ENCODE measurements at regions not wholly inside any gene's neighbourhood (a gene's known extent, or its start where the extent isn't known, plus 50 kb on each side); places are given as distances from the start of the nearest gene placed in this dataset.

DNA sequence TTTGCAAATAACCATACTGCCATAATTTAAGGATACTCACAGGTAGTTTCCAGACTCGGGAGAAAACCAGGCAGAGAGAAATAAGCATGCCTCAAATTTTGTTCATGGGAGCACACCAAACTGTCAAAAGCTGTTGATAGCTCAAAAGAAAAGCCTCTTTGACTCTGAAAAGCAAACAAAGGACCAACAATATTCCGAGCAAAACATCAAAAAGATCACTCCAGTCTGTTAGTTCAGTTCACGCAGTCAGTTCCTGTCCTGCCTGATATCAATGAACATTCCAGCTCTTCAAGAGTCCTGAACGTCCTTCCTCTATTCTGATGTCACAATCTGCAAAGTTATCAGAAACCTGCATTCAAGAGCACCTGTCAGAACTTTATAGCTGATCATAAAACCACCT is 78.7 kb downstream of the RRM2 start:
- no peak for DNase-seq (ENCODE audit: low spot score in 2 of 2)
- Histone ChIP-seq H3K36me3 (no peaks in the 10 kb centered on the region), H3K27ac (no peak overlapping the region), H3K4me3 (no peak overlapping the region), H3K27me3 (no peaks in the 10 kb centered on the region), H3K9me3 (peaks cover 0 to 8% (median 0%) of the 10 kb centered on the region in 4 donors), H3K4me1 (peaks cover 0 to 5% (median 0%) of the 10 kb centered on the region in 4 donors)
- no peak for TF ChIP-seq EP300 (IDR thresholded peaks at IDR 0.05)
- no peak for TF ChIP-seq POLR2A (IDR thresholded peaks at IDR 0.05)
- TF ChIP-seq, protein P1, sequence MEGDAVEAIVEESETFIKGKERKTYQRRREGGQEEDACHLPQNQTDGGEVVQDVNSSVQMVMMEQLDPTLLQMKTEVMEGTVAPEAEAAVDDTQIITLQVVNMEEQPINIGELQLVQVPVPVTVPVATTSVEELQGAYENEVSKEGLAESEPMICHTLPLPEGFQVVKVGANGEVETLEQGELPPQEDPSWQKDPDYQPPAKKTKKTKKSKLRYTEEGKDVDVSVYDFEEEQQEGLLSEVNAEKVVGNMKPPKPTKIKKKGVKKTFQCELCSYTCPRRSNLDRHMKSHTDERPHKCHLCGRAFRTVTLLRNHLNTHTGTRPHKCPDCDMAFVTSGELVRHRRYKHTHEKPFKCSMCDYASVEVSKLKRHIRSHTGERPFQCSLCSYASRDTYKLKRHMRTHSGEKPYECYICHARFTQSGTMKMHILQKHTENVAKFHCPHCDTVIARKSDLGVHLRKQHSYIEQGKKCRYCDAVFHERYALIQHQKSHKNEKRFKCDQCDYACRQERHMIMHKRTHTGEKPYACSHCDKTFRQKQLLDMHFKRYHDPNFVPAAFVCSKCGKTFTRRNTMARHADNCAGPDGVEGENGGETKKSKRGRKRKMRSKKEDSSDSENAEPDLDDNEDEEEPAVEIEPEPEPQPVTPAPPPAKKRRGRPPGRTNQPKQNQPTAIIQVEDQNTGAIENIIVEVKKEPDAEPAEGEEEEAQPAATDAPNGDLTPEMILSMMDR (IDR thresholded peaks at IDR 0.05), result no peak
- 54 to 57% methylated on average over 4 of the region's 4 CpGs for WGBS, 2 donors

DNA sequence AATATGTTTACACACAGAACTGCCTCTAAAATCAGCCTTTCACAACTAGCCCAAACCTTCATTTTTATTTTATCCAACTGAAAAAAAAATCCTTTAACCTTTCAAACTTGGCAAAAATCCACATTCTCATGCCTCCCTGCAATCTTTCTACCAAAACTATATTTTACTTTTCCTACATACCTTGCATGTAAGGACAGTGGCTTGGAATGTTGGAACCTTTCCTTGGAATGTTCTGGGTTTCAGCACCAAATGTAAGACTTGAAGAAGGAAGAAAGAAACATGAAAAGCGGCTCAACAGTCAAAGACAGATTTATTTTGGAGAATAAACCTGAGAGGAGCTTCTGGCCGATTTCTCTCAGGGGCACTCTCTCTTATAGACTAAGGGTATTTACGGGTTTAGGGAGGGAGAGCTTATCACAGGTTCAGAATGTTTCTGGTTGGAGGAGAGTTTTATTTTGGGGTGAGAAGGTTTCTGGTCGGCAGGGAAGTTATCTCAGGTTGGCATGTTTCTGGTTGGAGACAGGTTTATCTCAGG is 79.7 kb downstream of the RRM2 start:
- TF ChIP-seq POLR2A (IDR thresholded peaks at IDR 0.05) (no peak), EP300 (IDR thresholded peaks at IDR 0.05) (no peak)
- TF ChIP-seq, protein P1 (IDR thresholded peaks at IDR 0.05), result no peak
- Histone ChIP-seq H3K4me3 (no peak overlapping the region), H3K27ac (no peak overlapping the region), H3K27me3 (no peaks in the 10 kb centered on the region), H3K36me3 (no peaks in the 10 kb centered on the region), H3K9me3 (peaks cover 0 to 8% (median 0%) of the 10 kb centered on the region in 4 donors), H3K4me1 (no peaks in the 10 kb centered on the region)
- DNase-seq (ENCODE audit: low spot score in 2 of 2), result no peak
- WGBS, 2 donors, result 87% methylated on average over 4 of the region's 4 CpGs

DNA sequence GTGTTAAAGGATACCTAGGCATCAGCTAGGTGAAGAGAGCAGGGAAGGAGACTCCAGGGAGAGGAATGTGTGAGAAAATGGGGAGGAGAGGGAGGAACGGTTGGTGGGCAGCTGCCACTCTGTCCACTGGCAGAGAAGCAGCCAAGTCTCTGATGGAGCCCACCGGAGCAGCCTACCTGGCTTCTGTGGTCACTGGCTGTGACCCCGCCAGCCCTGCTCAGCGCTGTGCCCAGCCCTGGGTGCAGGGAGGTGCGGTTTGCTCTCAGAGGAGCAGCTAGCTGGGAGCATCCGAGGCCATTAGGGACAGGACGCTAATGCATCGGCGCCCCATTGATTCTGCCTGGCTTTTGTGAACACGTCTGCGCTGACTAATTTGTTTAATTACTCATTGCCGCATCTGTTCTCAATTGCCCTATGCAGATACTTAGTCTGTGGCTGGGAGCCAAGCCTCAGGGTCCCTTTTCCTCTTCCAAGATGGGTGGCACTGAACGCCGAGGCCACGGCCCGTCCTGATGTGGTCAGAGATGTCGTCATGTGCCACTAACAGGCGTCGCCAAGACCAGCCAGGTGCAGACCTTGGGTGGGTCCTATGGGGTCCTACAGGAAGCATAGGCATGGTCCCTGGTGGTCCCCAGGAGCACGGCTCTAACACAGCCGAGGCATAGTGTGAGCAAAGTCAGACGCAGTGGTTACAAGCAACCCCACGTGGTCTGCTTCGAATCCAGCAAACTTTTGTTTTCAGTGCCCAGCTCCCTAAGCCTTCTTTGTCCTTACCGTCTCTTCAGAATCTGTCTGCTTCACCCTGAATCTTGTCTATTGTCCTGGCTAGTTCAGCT is 82.0 kb downstream of the RRM2 start:
- no peak overlapping the region for H3K4me3 ChIP-seq
- no peak for TF ChIP-seq EP300 (IDR thresholded peaks at IDR 0.05)
- TF ChIP-seq, protein P1 (IDR thresholded peaks at IDR 0.05), result no peak
- TF ChIP-seq POLR2A (IDR thresholded peaks at IDR 0.05), result no peak
- H3K27ac ChIP-seq, result no peak overlapping the region
- 54 to 58% methylated on average over 25 of the region's 25 CpGs for WGBS, 2 donors
- no peaks in the 10 kb centered on the region for H3K36me3 ChIP-seq
- H3K4me1 ChIP-seq, result no peaks in the 10 kb centered on the region
- H3K9me3 ChIP-seq, result no peaks in the 10 kb centered on the region
- DNase-seq (ENCODE audit: low spot score in 2 of 2), result no peak
- peaks cover 0 to 2% of the 10 kb centered on the region in 2 donors for H3K27me3 ChIP-seq

DNA sequence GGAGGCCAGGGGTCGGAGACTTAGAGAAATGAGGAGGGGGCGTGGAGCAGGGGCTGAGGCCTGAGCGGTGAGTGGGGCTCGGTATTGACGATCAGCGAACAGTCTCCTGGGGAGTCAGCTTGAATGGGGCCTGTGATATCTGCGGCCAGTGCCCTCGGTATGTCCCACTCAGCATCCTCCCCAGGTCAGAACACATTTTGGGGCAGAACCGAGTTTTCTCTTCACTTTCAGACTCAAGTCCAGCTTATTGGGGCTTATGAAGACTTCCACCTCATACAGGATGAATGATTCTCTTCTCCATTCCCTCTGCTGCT is 82.6 kb downstream of the RRM2 start:
- no peak overlapping the region for H3K27ac ChIP-seq
- peaks cover 0 to 2% of the 10 kb centered on the region in 2 donors for H3K27me3 ChIP-seq
- no peaks in the 10 kb centered on the region for H3K9me3 ChIP-seq
- no peak for TF ChIP-seq EP300 (IDR thresholded peaks at IDR 0.05)
- TF ChIP-seq, protein P1 (IDR thresholded peaks at IDR 0.05), result no peak
- H3K36me3 ChIP-seq, result no peaks in the 10 kb centered on the region
- DNase-seq (ENCODE audit: low spot score in 2 of 2), result no peak
- 64 to 68% methylated on average over 9 of the region's 9 CpGs for WGBS, 2 donors
- no peaks in the 10 kb centered on the region for H3K4me1 ChIP-seq
- no peak overlapping the region for H3K4me3 ChIP-seq

DNA sequence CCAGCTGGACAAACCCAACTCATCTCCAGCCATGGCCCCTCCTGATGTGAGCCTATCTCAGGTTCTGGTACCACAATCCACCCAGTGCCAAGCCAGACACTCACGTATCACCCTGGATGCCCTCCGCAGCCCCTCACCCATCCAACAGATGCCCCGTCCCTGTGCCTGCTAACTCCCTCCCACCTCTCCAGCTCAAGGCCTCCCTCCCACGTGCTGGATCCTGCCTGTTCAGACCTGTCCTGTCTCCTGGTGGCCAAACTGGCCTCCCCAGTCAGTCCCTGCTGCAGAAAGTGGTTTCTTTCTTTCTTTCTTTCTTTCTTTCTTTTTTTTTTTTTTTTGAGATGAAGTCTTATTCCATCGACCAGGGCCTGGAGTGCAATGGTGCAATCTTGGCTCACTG is 86.2 kb downstream of the RRM2 start:
- Histone ChIP-seq H3K27ac (no peak overlapping the region), H3K27me3 (peaks cover 0 to 2% of the 10 kb centered on the region in 2 donors), H3K4me1 (no peaks in the 10 kb centered on the region), H3K36me3 (no peaks in the 10 kb centered on the region), H3K4me3 (no peak overlapping the region), H3K9me3 (no peaks in the 10 kb centered on the region)
- 85 to 94% methylated on average over 5 of the region's 5 CpGs for WGBS, 2 donors
- DNase-seq (ENCODE audit: low spot score in 2 of 2), result no peak
- TF ChIP-seq, protein P1 (IDR thresholded peaks at IDR 0.05), result no peak
- TF ChIP-seq POLR2A (IDR thresholded peaks at IDR 0.05) (no peak), EP300 (IDR thresholded peaks at IDR 0.05) (no peak)
